GM13976 (cell line): ENCODE measurements at regions not wholly inside any gene's neighbourhood (a gene's known extent, or its start where the extent isn't known, plus 50 kb on each side); places are given as distances from the start of the nearest gene placed in this dataset.

ENCODE experiments used
- DNase-seq: peaks from one replicate; pipeline ENCODE4 v3.0.0; 2012; ENCODE audit warnings: low spot score
- in situ Hi-C: fragments of 300-500 bp; cut with MboI; formaldehyde crosslinking; loops from one replicate; pipeline ENCODE4 v1.12.0; 2022; ENCODE audit warnings: low sequenced_read_pairs, mixed read lengths, inconsistent platforms; ENCODE audit not compliant: unreplicated experiment
- TF ChIP-seq, protein P1 (sequence below): IDR thresholded peaks from 2 replicates; pipeline ENCODE4 v1.5.1; 2012; ENCODE audit warnings: borderline replicate concordance, mild to moderate bottlenecking; ENCODE audit not compliant: insufficient read depth; ENCODE audit errors: extremely low read depth, missing control alignments, control extremely low read depth

DNA sequence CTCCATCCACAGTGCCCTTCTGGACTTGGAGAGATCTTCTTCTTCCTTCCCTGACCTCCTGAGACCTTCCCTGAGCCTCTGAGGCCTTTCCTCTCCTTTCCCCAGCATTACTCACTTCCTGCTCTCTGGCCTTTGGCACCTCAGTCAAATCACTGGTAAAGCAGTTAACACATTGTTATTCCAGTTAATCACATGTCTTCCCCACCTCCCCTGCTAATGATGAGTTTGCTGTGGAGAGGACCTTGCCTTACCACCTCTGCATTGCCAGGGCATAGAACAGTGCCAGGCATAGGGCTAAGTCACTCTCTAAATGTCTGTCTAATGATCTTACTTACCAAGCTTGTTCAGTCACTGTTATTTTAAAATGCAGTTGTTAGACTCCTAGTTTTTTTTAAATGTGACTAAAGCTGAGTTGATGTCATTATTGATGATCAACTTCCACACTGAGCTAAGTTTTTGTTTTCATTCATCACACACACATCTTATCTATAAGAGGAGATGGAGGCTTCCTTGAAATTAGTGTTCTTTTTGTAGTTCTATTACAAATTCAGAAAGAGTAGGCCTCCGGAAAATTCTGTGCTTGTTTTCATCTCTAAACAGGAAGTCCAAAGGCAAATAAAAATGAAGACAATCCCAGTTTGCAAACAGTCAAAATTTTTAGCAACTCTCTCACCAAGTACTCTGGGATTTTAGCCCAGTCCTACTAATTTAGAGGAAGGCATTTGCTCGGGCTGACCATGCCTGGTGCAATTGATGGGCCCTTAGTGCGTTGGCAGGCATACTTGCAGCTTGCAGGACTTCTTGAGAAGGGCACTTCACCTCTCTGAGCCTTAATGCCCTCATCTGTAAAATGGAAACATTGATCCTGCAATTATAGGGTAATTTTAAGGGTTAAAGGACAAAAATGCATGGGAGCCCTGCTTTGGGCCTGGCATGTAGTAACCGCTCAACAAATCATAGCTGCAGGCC lies 113.7 kb upstream of the SPRED2 start:
- DNase-seq: no peak

DNA sequence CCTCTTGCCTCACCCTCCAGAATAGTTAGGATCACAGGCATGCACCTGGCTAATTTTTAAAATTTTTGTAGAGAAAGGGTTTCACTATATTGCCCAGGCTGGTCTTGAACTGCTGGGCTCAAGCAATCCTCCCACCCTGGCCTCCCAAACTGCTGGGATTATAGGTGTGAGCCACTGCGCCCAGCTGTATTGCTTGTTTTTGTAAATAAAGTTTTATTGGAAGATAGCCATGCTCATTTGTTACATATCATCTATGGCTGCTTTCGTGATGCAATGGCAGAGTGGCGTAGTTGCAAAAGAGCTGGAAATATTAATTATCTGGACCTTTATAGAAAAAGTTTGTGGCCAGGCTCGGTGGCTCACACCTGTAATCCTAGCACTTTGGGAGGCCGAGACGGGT lies 109.4 kb upstream of the SPRED2 start:
- in situ Hi-C loops: no loop called here
- TF ChIP-seq, protein P1, sequence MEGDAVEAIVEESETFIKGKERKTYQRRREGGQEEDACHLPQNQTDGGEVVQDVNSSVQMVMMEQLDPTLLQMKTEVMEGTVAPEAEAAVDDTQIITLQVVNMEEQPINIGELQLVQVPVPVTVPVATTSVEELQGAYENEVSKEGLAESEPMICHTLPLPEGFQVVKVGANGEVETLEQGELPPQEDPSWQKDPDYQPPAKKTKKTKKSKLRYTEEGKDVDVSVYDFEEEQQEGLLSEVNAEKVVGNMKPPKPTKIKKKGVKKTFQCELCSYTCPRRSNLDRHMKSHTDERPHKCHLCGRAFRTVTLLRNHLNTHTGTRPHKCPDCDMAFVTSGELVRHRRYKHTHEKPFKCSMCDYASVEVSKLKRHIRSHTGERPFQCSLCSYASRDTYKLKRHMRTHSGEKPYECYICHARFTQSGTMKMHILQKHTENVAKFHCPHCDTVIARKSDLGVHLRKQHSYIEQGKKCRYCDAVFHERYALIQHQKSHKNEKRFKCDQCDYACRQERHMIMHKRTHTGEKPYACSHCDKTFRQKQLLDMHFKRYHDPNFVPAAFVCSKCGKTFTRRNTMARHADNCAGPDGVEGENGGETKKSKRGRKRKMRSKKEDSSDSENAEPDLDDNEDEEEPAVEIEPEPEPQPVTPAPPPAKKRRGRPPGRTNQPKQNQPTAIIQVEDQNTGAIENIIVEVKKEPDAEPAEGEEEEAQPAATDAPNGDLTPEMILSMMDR: no peak
- no peak for DNase-seq

More for the DNA sequence above, 113.7 kb upstream of the SPRED2 start:
- TF ChIP-seq, protein P1: no peak
- in situ Hi-C loops: no loop called here

DNA sequence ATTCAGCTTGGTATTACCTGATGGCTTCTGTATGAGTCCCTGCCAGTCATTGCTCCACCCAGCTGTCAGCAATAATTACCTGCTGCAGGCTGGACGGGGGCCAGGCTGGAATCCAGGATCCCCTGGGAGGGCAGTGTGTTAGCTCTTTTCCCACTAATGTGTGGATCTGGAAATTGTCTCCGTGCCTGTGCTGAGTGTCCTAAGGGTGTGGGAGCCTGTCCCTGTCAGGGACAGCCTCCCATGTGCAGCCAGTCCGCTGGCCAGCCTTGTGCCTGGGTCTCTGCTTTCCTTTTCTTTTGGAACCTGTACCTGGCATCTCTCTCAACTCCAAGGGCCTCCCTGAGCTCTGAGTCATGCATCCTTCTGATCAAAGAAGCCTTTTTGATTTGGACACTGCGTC lies 107.2 kb upstream of the SPRED2 start:
- in situ Hi-C loops: no loop called here
- TF ChIP-seq, protein P1: no peak
- no peak for DNase-seq

DNA sequence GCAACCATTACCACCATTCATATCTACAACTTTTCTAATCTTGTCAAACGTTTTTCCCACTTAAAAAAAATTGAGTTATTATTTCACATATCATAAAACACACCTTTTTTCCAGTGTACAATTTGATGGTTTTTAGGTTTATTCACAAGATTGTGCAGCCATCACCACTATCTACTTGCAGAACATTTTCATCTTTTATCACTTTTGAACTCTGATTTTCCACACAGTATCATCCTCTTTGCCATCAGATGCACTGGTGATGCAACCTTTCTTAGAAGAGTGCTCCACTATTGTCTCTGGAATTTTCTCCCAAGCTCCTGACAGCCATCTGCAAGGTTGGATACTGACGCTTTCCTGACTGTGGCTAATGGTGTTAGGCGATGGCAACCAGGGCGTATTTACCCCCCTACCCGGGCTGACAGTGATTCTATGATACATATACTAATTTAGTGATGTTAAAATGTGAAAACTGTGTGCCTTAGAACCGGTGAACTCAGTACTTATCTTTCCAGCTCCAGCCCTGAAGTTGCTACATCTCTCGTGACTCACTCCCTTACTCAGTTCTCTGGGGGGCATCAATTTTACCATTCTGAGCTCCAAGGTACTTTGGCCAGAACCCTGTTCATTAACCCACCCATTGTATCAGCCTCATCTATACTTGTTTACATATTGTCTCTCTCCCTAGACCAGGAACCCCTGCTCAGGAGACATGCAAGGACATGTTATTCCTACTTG lies 105.4 kb upstream of the SPRED2 start:
- in situ Hi-C loops: no loop called here
- TF ChIP-seq, protein P1: no peak
- no peak for DNase-seq

GRCh38 chr2:65536596-65536995 lies 104.2 kb upstream of the SPRED2 start:
- in situ Hi-C loops: no loop called here
- DNase-seq: peak; percentile 70
- TF ChIP-seq, protein P1: no peak

DNA sequence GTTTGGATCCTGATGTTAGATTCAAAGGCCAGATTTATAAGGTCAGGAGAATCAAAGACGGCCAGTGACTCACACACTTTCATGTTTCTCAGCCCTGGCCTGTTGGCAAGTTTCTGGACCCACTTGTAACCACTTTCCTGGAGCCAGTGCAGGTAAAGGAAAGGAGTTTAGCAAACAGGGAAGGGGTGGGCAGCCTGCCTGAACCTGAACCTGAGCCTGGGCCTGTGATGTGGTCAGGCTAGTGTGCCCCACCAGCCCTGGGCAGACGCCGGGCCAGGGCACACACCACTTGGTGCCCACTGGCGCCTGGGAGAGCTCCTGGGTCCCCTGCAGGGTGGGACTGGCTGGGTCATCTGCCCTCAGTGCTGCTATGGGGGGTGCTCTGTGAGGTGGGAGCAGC lies 100.5 kb upstream of the SPRED2 start:
- in situ Hi-C loops: no loop called here
- TF ChIP-seq, protein P1: no peak

More for the DNA sequence above, 100.5 kb upstream of the SPRED2 start:
- no peak for DNase-seq
